Head of caudate nucleus (tissue), 42 donors: ENCODE measurements at regions not wholly inside any gene's neighbourhood (a gene's known extent, or its start where the extent isn't known, plus 50 kb on each side); places are given as distances from the start of the nearest gene placed in this dataset.

Source experiments
- DNase-seq, 42 donors: peaks; one replicate each; pipeline versions ENCODE4 v3.0.0 to v3.0.0-alpha.2; 2020 to 2021; ENCODE audit warnings: mixed read lengths in 7 of 42
- intact Hi-C: fragments of 100-400 bp; cut with DNase I; formaldehyde crosslinking; loops from one replicate; pipeline ENCODE4 v1.15.0; 2022

DNA sequence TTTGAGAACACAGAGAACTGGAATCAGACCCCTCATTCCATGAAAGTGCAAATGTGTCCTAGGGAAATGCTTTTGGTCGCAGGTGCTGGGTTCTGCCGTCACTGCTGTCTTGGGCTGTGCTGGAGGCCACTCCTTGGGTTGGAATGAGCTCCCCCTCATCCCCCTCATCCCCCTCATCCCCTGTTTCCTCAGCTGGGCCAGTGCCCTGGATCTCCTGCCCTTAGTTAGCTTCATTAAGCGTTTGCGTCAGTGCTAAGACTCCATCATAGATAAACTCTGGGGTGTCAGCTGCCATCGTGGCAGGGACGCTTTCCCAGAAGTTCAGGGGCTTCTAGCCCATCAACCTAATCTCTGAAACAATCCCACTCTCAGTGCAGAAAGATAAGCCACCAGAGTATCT is 97.1 kb upstream of the ZNF516 start:
- intact Hi-C loops = no loop called here

DNA sequence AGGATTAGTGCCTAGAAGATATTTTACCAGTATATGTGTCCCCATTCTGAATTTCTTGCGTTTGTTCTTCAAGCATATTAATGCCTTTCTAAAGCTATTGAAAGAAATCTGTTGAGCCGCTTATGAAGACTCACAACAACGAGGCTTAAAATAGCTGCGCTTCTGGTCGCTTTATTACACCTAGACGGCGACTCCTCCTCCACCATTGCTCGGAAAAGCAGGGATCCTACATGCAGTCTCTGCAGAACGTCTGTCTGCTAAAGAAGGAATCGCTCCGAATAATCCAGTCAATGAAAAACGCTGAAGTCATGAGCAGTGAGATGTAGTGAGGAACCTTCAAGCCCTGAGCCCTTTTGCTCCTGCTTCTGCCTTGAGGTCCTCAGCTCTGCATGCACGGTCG is 94.8 kb upstream of the ZNF516 start:
- intact Hi-C loops = no loop called here
- peak in 2 of 42 donors; percentile 26 to 37 for DNase-seq

More for the DNA sequence above, 97.1 kb upstream of the ZNF516 start:
- peak in 1 of 42 donors; percentile 25 for DNase-seq

DNA sequence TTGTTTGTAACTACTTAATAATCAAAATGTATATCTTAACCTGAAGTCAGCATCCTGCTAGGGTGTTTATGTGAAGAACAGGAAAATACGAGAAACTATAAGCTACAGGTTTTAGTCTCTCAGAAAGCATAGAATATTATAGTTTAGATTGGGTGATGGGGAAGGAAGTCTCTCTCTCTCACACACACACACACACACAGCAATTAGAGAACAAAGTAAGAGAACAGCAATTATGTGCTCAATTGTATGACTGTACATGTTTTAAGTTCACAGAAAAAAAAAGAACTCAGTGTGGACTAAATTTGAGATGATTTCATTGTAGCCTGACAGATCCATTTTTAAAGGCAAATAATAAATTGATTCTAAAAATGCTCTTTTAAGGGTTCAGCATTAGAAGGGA is 94.3 kb upstream of the ZNF516 start:
- no peak for DNase-seq
- intact Hi-C loops = no loop called here

DNA sequence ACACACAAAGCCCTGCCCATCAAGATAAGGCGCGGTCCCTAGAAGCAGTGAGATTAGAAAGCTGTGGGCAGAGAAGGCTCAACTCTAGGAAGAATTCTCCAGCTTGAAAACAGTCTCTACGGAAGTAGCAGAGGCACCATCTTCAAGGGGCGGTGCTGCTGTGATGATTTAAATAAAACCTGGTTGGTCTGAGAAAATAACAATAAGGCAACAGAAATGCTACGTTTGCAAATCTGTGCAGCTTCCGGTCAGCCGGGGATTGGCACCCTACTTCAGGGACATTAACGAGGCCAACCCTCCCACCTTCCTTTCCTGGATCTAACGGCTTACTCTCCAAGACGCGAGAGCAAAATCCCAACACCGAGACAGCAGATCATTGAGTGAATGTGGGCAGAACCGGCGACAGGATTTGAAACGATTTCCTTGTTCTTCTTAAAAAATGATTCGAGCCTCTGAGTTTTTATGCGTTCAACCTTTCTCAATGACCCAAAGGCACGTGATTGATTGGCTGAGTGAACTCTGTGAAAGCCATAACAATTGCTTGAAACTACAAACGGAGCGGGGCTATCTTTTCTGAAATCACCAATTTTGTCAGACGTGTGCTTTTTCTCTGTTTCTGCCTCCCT is 93.7 kb upstream of the ZNF516 start:
- intact Hi-C loops = no loop called here
- peak in 1 of 42 donors; percentile 45 for DNase-seq

DNA sequence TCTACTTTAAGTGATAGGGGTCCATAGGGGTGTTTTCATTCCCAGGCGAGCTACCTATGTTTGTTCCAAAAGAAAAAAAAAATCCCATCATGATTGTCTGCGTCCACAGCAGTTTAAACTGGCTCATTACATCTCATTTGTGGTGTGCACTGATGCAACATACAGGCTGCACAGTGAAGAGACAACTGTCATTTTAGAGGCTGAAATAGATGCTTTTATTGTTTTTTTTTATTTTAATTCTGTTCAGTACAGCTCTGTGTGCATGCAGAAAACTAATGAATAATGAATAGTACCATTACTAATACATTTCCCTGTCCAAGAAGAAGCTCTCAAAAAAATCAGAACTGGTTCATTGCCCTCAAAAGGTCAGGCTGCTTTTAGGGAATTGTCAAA is 92.8 kb upstream of the ZNF516 start:
- intact Hi-C loops = no loop called here
- no peak for DNase-seq

DNA sequence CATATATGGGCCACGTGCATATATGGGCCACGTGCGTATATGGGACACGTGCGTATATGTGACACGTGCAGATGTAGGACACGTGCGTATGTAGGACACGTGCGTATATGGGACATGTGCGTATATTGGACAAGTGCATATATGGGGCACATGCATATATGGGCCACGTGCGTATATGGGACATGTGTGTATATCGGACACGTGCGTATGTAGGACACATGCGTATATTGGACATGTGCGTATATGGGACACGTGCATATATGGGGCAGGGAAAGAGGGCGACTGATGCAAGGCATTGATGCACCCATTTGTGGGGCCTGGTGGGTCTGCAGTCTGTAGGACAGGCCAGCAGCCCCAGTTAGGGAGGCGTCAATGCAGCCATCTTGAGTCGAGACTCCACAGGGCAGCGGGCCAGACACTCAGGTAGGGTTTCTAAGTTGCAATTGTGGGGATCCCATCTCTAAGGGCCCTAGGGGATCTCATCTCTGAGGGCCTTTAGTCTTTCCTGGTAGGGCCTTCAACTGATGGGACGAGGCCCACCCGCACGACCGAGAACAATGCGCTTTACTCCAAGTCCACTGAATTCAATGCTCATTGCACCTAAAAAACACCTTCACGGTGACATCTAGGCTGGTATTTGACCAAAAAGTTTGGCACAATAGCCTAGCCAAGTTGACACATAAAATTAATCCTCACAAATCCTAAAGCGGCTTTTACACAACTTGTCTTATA is 92.3 kb upstream of the ZNF516 start:
- DNase-seq = peak in 1 of 42 donors; percentile 34
- intact Hi-C loops = no loop called here

DNA sequence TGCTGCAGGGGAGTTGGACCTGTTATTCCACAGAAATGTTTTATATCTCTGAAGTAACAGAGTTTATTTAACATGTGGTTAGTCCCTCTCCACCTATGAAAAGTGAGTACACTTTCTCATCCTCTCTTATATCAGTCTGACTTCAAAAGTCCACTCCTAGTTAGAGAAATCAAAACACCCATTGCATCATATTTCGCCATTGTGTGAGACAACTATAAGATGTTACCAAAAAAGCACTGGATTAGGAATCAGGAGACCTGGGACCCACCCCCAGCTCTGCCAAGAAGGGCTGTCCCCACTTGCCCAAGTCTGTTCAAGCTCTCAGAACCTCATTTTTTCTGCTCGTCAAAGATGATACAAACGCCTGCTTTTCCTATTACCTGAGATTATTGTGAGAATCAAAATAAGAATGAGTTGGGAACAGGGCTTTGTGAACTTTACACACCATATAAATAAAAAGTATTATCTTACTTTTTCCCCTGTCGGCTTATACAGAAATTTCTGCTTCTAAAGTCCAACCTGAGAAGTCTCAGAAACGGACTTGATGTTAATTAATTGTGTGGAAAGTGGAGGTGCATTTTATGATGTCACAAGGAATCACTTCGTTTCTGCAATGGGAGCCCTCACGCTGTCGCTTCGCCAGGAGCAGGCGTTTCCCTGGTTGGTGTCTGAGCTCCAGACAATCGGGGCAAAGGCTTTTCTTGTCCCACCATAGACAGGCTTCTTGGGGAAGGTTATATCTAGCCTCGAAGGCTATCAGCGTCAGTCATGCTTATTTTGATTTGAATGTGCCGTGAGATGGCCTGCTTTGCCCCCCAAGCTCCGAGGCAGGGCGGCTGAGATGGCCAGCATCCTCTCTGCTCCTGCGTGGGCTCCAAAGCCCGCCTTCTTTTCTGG is 89.6 kb upstream of the ZNF516 start:
- intact Hi-C loops = no loop called here
- peak in 1 of 42 donors; percentile 16 for DNase-seq

DNA sequence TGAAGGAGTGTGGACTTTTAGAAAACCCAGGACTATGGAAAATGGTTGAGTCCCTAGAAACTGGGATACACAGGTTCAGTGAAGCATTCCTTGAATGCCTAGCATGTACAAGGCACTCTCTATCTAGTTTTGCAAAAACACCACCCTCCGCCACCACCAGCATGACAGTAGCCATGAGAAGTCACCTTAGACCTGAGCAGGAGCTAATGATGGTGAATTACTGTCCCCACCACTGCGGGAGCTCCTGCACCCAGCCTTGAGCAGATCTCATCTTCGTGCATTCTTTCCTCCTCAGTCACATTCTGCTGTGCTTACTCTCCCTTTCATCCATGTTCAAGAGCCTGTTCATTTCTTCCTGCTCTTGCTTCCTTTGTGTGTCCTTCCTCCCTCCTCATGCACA is 86.2 kb upstream of the ZNF516 start:
- peak in 1 of 42 donors; percentile 27 for DNase-seq
- intact Hi-C loops = no loop called here

DNA sequence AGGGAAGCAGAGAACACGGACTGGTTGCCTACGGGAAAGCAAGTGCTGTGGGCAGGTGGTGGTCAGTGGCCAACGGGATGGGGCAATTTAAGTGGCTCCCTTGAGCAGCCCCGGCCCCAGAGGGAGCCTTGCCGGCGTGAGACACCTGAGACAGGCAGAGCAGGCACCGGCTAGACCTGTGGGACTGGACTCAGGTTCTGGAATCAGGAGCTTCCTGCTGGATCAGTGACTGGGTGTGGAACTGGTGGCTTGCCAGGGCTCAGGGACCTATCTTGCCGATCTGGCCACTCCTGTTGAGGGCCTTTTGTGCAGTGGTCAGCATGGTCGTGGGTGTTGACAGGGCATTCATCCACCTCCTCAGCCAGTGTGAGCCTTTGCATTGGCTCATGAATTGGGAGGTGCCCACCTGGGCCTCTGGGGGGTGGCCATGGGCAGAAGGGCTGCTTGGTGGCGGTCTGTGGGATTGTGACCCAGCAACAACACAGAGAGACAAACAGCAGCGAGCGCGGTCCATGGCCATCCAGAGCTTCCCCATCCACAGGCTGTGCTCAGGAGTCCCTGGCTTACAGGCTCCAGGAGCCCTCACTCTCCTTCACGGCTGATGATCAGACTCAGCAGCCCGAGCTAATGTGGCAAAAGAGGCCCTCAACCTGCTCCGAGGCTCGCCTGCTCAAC is 85.4 kb upstream of the ZNF516 start:
- DNase-seq = peak in 1 of 42 donors; percentile 25

DNA sequence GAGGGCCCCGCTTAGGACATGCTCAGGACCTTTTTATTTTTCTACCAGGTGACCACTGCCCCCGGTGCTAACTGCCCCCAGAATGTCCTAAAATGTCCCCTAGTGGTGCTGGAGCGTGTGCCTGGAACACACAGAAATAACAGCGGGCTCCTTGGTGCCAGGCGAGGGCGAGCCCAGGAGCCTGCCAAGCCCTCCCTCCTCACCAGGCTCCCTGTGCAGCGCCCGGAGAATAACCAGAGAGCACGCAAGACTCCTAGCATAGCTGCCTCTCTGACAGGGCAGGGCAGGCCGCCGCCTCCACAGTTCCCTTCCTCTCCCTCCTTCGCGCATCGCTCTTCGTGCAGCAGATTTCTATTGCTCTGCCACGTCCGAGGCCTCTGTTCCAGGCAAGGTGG is 84.3 kb upstream of the ZNF516 start:
- intact Hi-C loops = no loop called here
- peak in 1 of 42 donors; percentile 35 for DNase-seq

More for the DNA sequence above, 85.4 kb upstream of the ZNF516 start:
- intact Hi-C loops = no loop called here

DNA sequence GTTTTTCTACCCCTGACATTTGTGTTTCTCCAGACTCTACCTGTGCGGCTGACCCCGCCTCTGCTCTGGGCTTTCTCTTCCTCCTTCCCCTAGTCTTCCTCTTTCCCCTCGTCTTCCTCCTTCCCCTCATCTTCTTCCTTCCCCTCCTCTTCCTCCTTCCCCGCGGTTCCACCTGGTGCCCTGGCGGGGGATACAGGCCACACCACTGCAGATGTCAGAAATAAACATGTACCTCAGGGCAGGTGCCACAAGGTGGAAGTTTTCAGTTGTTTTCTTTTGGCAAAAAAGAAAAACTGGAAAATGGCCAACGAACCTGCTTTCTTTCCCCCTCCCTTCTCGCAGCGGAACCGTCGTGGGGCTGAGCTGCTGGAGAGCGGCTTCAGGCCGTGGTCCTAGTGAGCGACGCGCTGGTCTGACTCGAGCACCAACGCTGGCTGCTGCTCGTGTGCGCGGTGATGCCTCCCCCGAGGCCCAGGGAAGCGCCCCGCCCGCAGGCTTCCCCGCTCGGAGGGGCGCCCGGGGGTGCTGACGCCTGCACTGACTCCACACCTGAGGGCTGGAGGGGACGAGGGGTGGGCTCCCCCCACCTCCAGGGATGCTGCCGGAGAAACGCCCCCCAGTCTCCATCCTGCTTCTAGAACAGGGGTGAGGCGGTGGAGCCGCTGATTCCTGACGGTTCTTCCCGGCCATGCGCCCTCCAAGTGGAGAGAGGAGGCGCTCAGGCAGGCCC is 83.7 kb upstream of the ZNF516 start:
- intact Hi-C loops = no loop called here
- peak in 1 of 42 donors; percentile 20 for DNase-seq

DNA sequence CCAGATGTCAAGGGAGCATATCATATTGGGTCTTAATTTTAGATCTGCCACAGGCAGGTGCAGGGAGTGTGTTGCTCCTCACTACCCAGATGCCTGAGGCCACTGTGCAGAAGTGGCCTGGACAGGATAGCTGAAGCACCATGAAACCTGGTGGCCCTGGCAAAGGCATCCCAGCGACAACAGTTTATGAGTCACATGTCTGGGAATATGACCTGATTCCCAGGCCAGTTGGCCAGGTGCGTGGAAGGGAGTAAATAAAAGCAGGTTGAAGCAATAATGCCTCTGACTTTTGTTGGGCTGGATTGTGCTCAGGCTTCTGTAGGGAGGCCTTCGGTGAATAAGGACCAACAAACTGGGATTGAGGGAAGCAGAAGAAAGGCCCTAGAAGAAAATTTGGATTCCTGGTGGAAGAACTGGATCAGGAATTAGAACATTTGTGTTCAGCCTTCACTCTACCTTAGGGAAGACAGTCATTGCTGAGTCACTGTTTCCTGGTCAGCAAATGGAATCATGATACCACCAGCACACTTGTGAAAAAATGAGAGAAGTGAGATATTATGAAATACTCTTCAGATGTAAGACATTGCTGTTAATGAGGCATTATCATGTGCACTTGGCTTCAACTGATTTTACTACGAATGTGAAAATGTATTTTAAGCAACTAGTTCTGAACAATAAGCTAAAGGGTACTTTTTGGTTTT is 78.4 kb upstream of the ZNF516 start:
- intact Hi-C loops = no loop called here
- DNase-seq = peak in 1 of 42 donors; percentile 21

DNA sequence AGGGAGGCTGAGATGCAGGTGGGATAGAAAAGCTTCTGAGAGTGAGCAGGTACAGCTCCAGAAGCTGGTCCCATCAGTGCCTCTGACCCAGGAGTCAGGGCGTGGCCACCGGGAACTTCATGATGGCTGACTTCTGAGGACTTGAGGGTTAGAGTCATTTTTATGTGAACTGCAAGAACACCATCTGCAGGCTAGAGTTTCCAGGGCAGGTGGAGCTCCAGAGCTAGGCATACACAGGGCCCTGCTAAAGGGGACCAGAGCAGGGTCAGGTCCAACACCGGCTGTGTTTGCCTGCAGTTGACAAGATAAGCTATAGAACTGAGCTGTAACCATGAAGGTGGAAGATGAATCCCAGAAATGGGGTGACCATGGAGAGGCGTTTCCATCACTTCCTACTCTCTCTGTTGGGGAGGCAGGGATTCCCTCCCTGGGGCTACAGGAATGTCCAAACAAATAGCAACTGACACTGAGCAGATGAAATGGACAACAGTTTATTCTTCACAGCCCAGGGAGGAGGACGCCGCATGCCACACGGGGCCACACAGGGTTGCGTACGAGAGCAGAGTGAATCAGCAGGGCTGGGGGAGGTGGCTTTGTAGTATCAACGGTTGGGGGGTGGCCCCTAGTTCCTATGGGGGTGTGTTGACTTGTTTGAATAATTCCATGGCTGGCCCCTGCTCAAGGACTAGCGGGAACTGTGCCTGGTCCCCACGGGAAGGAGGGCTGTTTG is 77.6 kb upstream of the ZNF516 start:
- intact Hi-C loops = no loop called here
- peak in 1 of 42 donors; percentile 25 for DNase-seq

DNA sequence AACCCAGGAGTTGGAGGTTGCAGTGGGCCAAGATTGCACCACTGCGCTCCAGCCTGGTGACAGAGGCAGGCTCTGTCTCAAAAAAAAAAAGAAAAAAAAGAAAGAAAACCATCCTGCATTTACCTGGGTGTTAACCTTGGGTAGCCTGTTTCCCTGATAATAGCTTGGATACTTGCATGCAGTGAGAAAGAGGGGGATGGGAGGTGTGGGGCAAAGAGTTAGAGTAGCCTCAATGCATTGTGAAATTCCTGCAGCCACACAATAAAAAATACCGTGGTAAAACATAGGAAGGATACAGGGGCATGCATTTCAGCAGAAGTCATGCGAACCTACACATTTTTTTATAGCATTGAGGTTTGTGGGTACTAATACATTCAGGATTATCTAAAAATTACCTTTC is 76.6 kb upstream of the ZNF516 start:
- intact Hi-C loops = no loop called here
- peak in 1 of 42 donors; percentile 14 for DNase-seq

DNA sequence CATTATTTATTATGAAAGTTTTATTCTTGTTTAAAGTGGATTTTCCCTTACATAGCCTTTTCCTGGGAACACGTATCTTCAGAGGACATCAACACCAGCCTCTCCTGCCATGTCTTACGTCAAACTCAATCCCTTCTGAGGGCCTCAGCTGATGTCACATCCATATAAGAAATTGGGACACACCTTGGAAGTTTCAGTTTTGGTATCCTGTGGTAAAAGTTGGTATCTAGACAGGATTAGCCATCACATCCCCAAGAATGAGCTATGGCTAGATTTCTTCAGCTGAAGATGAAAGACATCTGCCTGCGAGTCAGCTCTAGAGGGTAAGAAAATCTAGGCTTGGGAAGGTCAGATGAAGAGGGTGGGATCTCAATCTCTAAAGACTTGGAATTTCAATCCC is 75.8 kb upstream of the ZNF516 start:
- intact Hi-C loops = no loop called here
- no peak for DNase-seq

DNA sequence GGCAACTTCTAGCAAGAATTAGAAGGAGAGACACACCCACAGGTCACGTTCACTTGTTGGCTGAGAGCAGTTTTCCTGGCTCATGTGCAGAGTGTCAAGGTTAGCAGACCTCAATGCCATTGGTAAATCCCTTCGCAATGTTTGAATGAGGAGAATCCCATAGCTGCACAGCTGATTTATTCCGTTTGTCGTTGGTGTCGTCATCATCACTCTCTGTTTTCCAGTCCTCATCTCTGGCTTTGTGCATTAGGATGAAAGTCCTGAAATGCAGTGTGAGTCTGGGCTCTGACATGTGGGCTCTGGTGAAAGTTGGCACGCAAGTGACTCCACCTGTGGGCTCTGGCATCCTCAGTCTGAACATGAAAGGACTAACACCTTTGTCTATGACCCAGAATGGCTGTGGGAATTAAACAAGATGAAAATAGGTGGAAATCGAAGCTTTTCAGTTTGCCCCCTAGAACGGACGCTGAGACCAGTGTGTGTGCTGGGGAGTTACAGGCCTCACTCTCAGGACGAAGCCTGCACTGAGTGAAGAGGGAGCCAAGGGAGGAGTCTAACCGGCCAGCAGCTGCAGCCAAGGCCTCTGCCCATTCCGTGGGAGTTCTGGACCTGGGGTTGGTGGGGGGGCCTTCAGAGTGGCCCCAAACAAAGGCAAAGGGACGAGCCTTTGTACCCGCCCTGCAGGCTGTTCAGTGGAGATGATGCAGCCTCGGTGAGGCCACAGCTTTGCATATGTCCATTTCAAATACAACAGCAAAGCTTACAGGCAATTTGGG is 74.8 kb upstream of the ZNF516 start:
- peak in 1 of 42 donors; percentile 22 for DNase-seq
- intact Hi-C loops = no loop called here

DNA sequence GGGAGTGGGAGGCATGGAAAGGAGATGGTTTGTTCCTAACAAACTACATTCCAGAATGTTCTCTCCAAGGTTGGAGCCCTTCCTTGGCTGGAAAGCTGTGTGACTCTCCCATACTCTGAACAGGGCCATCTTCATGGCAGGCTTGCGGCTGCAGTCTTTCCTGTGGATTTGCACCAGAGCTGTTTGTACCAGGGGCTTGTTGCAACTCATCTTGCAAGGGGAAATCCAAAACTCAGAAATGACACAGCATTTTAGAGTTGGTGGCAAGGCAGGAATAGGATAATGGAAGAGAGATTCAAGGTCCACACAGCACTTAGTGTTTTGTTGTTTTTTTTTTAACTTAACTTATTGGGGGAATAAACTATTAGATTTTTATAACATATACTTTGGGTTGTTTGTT is 73.7 kb upstream of the ZNF516 start:
- DNase-seq = peak in 1 of 42 donors; percentile 28
- intact Hi-C loops = no loop called here
